ENCODE measurements at regions not wholly inside any gene's neighbourhood (a gene's known extent, or its start where the extent isn't known, plus 50 kb on each side); places are given as distances from the start of the nearest gene placed in this dataset.

DNA sequence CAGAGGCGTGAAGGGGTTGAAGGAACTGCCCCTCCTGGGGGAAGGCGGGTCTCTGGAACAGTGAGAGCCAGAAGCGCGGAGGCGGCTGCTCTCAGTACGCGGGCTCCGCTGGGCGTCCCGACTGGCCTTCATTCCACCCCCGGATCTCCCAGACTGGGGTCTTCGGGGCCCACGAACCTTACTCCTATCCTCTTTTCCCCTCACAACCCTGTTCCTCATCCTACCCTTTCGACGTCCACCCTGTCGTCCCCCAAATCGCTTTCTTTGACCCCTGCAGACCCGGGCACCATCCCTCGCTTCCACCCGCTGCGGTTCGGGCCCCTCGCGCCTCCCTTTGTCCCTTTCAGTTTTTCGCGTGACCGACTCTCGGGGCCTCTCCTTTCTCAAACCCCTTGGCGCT is 2114.6 kb downstream of the TP53TG3F start (continued):
- TF ChIP-seq ZNF219 (CRISPR knock-in tag; IDR thresholded peaks at IDR 0.05; ENCODE audit: borderline replicate concordance) (no peak), RELA (CRISPR knock-in tag; IDR thresholded peaks at IDR 0.05; ENCODE audit: borderline replicate concordance) (no peak), ARID4B (CRISPR knock-in tag; IDR thresholded peaks at IDR 0.05; ENCODE audit: borderline replicate concordance) (no peak), FOXP4 (CRISPR knock-in tag; IDR thresholded peaks at IDR 0.05) (no peak), FOXP1 (CRISPR knock-in tag; IDR thresholded peaks at IDR 0.05; ENCODE audit: borderline replicate concordance) (no peak), ETV6 (CRISPR knock-in tag; IDR thresholded peaks at IDR 0.05) (no peak), TCF7 (CRISPR knock-in tag; IDR thresholded peaks at IDR 0.05; ENCODE audit: low read depth) (no peak), RORB (CRISPR knock-in tag; IDR thresholded peaks at IDR 0.05) (no peak)
- TF ChIP-seq, protein P1, sequence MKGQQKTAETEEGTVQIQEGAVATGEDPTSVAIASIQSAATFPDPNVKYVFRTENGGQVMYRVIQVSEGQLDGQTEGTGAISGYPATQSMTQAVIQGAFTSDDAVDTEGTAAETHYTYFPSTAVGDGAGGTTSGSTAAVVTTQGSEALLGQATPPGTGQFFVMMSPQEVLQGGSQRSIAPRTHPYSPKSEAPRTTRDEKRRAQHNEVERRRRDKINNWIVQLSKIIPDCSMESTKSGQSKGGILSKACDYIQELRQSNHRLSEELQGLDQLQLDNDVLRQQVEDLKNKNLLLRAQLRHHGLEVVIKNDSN (CRISPR knock-in tag; IDR thresholded peaks at IDR 0.05): no peak

- DNase-seq (ENCODE audit: low spot score): no peak
- no peaks in the 10 kb centered on the region for H3K4me1 Mint-ChIP-seq
- ChIA-PET POLR2A (no interaction called here), CTCF (no interaction called here)
- no peak overlapping the region for H3K4me3 Mint-ChIP-seq
- H3K36me3 Mint-ChIP-seq: peaks cover 71% of the 10 kb centered on the region
- no peak for ATAC-seq
- no peak for TF ChIP-seq MXD4 (CRISPR knock-in tag; IDR thresholded peaks at IDR 0.05; ENCODE audit: borderline replicate concordance)
- TF ChIP-seq MYBL2 (CRISPR knock-in tag; IDR thresholded peaks at IDR 0.05): no peak
- TF ChIP-seq SMAD3 (CRISPR knock-in tag; IDR thresholded peaks at IDR 0.05; ENCODE audit: borderline replicate concordance): no peak
- TF ChIP-seq ZNF263 (CRISPR knock-in tag; IDR thresholded peaks at IDR 0.05; ENCODE audit: low read depth): no peak
- TF ChIP-seq NR2C2 (CRISPR knock-in tag; IDR thresholded peaks at IDR 0.05): no peak
- no peak for TF ChIP-seq AR (CRISPR knock-in tag; IDR thresholded peaks at IDR 0.05)
- no peak for TF ChIP-seq ZMAT4 (CRISPR knock-in tag; IDR thresholded peaks at IDR 0.05)
- TF ChIP-seq USF2 (CRISPR knock-in tag; IDR thresholded peaks at IDR 0.05): no peak
- no peak for TF ChIP-seq JUN (CRISPR knock-in tag; IDR thresholded peaks at IDR 0.05)
- TF ChIP-seq GRHL2 (CRISPR knock-in tag; IDR thresholded peaks at IDR 0.05; ENCODE audit: insufficient replicate concordance, severe bottlenecking): no peak
- no peak for TF ChIP-seq NFATC4 (CRISPR knock-in tag; IDR thresholded peaks at IDR 0.05)
- no peak for TF ChIP-seq ELF4 (CRISPR knock-in tag; IDR thresholded peaks at IDR 0.05; ENCODE audit: low read depth)
- no peak for TF ChIP-seq KAT7 (CRISPR knock-in tag; IDR thresholded peaks at IDR 0.05; ENCODE audit: borderline replicate concordance)
- no peak for TF ChIP-seq IRF2 (CRISPR knock-in tag; IDR thresholded peaks at IDR 0.05; ENCODE audit: borderline replicate concordance, low read depth)
- peaks cover 66% of the 10 kb centered on the region for H3K9me3 Mint-ChIP-seq
- no peak overlapping the region for H3K27ac Mint-ChIP-seq
- peaks cover 6% of the 10 kb centered on the region for H3K27me3 Mint-ChIP-seq (ENCODE audit: low read depth)
Observed at GRCh38 chr16:35574454-35575431, 2115.3 kb downstream of the TP53TG3F start.

Data from WTC11 (cell line).